SJSA1 (cell line): ENCODE measurements at regions not wholly inside any gene's neighbourhood (a gene's known extent, or its start where the extent isn't known, plus 50 kb on each side); places are given as distances from the start of the nearest gene placed in this dataset.

Experiments used
- DNase-seq, 2 experiments: peaks; one replicate each; pipeline ENCODE4 v3.0.0-alpha.2; 2015 to 2020; ENCODE audit warnings: low spot score in 2 of 2, low read depth in 1 of 2
- H3K27ac ChIP-seq: fragments of 250-450 bp; sonication (Bioruptor Pico); 2 replicates; pipeline ENCODE4 v1.5.1; 2020; ENCODE audit warnings: mild to moderate bottlenecking, moderate library complexity
- H3K27me3 ChIP-seq: fragments of 250-450 bp; sonication (Bioruptor Pico); replicated peaks from 2 replicates; pipeline ENCODE4 v1.5.1; 2020; ENCODE audit warnings: mild to moderate bottlenecking, moderate library complexity
- H3K36me3 ChIP-seq: fragments of 250-450 bp; sonication (Bioruptor Pico); 2 replicates; pipeline ENCODE4 v1.5.1; 2020; ENCODE audit warnings: mild to moderate bottlenecking
- H3K4me1 ChIP-seq: fragments of 250-450 bp; sonication (Bioruptor Pico); replicated peaks from 2 replicates; pipeline ENCODE4 v1.6.1; 2021; ENCODE audit warnings: mild to moderate bottlenecking
- H3K4me3 ChIP-seq: fragments of 250-450 bp; sonication (Bioruptor Pico); 2 replicates; pipeline ENCODE4 v1.5.1; 2020; ENCODE audit warnings: mild to moderate bottlenecking
- H3K9me3 ChIP-seq: fragments of 250-450 bp; sonication (Bioruptor Pico); replicated peaks from 2 replicates; pipeline ENCODE4 v1.5.1; 2020; ENCODE audit warnings: mild to moderate bottlenecking

DNA sequence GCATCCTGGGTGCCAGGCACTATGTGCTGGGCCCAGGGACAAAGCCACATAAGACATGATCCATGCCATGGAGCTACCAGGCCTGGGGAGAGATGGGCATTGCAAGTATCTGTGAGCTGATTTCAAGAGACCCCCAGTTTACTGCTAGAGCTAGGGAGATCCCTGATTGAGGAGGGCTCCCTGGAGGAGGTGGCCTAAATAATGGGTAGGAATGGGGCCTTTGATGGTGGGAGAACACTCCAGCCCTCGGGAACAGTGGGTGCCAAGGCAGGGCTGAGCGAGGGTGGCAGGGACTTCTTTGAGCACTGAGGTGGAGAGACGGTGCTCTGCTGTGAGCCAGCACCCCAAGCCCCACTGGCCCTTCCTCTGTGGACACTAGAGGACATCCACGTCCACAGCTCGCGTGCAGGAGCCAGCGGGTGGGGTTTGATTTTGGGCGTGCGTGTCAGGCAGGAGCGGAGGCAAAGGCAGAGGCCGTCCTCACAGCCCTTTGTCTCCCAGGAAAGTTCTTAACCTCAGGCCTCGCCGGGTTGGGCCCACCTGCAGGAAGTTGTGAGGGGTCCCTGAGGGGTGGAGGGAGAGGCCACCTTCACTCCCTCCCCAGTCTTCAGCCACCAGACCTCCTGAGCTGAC lies 52.9 kb upstream of the PPARA start:
- Histone ChIP-seq H3K9me3 (no peaks in the 10 kb centered on the region), H3K36me3 (peaks cover 91% of the 10 kb centered on the region), H3K4me3 (no peak overlapping the region), H3K4me1 (no peaks in the 10 kb centered on the region; the same call in 1 of the 2 replicates), H3K27ac (no peak overlapping the region), H3K27me3 (no peaks in the 10 kb centered on the region)
- DNase-seq: no peak

DNA sequence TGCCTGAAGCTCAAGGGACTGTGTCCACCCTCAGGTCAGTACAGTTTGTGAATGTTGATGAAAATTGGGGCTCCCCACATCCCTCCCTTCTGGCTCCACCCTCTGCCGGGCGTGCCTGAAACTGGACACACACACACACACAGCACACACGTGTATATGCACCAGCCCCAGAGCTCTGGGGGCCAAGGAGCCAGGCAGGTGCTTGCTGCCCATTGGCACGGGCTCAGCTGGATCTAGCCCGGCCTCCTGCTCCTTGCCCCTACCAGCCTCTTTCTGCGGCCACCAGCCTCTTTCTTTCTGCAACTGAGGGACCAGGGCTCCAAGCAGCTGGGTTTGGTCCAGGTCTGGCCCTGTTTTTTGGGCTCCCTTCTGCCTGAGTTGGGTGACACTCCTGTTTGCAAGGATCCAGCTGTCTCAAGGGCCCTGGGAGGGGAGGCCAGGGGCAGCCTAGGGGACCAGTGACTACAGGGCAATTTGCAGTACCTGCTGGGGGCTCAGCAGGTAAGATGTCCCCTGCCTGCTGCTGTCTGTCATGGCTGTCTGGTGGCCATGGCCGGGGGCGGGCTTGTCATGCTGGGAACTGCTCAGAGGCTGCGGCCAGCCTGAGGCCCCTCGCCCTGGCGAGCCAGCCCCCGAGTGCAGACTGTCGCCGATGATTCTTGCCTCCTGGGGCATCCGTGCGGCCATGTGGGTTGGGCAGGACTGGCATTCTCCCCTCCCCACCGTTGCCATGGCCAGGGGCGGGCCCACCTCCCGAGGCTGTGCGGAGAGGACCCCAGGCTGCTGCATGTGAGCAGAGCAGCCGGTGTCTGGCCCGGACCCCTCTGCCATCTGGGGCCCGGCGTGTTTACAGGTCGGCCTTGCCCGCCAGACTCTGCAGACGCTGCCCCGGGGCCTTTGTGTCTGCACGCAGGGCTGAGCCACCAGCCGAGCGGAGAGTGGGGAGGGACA lies 51.5 kb upstream of the PPARA start:
- Histone ChIP-seq H3K27me3 (no peaks in the 10 kb centered on the region), H3K4me1 (peaks cover 3% of the 10 kb centered on the region; the same call in 1 of the 2 replicates), H3K4me3 (no peak overlapping the region), H3K9me3 (no peaks in the 10 kb centered on the region), H3K36me3 (peaks cover 91% of the 10 kb centered on the region), H3K27ac (no peak overlapping the region)
- no peak for DNase-seq

DNA sequence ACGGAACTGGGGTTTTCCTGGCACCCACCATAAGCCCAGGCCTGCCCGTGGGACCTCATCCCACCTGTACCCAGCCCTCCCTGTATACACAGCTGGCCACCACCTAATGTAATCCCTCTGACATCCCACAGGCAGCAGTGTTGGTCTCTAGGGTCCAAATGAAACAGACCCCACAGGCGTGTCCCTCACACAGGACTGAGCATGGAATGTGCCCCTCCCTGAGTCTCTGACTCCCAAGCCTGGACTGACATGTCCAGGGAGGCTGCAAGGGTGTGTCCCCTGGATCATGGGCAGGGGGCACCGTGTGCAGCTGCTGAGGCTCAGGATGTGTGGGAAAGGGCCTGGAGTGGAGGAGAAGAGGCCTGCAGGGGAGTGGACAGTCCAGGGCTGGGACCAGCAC lies 50.6 kb upstream of the PPARA start:
- peaks cover 91% of the 10 kb centered on the region for H3K36me3 ChIP-seq
- H3K9me3 ChIP-seq: no peaks in the 10 kb centered on the region
- H3K27me3 ChIP-seq: no peaks in the 10 kb centered on the region
- no peak overlapping the region for H3K4me3 ChIP-seq
- no peak overlapping the region for H3K27ac ChIP-seq
- peaks cover 6% of the 10 kb centered on the region; the same call in 1 of the 2 replicates for H3K4me1 ChIP-seq
- DNase-seq: no peak

DNA sequence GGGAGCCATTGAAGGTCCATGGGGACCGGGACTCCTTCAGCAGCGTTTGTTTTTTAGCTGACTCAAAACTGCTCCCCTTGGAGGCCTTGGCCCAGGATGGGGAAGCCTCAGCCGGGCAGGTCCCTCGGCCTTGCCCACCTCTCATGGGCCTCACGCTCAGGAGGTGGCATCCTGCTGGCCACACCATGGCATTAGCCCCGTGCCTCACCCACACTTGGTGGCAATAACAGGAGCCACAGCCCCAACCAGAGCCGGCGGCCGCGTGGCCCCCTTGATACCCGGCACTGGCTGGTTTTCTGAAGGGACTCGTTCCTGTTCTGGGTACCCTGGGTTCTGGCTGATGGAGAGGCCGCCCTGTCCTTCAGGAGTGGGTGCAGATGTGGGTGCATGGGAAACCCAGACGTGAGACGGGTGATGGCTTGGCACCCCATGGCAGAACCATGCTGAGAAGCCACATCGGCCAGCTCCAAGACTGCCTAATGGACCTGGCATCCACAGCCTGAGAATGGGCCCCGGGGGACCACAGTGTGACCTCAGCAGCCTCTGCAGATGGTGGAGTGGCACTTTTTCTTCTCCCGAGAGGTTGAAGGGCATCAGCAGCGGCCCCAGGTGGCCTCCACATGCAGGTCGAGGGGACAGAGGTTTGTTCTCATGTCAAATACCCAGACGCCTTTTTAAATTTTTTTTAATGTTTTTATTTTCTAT lies 49.8 kb upstream of the PPARA start:
- no peaks in the 10 kb centered on the region for H3K9me3 ChIP-seq
- peaks cover 97% of the 10 kb centered on the region for H3K36me3 ChIP-seq
- no peak overlapping the region for H3K27ac ChIP-seq
- H3K4me3 ChIP-seq: no peak overlapping the region
- peaks cover 6% of the 10 kb centered on the region; the same call in 1 of the 2 replicates for H3K4me1 ChIP-seq
- no peaks in the 10 kb centered on the region for H3K27me3 ChIP-seq
- no peak for DNase-seq
